ENCODE measurements at regions not wholly inside any gene's neighbourhood (a gene's known extent, or its start where the extent isn't known, plus 50 kb on each side); places are given as distances from the start of the nearest gene placed in this dataset.

DNA sequence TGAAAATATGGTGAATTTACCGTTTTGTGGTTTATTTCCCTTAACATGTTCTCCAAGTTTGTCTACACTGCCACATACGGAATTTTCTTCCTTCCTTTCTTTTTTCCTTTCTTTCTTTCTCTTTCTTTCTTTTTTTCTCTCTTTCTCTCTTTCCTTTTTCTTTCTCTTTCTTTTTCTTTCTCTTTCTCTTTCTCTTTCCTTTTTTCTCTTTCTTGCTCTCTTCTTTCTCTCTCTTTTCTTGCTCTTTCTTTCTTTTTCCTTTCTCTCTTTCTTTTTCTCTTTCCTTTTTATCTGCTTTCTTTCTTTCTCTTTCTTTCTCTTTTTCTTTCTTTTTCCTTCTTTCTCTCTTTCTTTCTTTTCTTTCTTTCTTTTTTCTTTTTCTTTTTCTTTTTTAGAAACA is 1962.3 kb upstream of the PCDH20 start:
- Histone ChIP-seq H3K27ac (no peak overlapping the region), H3K4me1 (ENCODE audit: low read depth) (no peaks in the 10 kb centered on the region), H3K27me3 (no peaks in the 10 kb centered on the region), H3K4me3 (no peak overlapping the region), H3K36me3 (no peaks in the 10 kb centered on the region), H3K9me3 (ENCODE audit: low read depth) (no peaks in the 10 kb centered on the region)
- no peak for DNase-seq (ENCODE audit: low read depth in 1 of 2, low spot score in 1 of 2)
- TF ChIP-seq, protein P1, sequence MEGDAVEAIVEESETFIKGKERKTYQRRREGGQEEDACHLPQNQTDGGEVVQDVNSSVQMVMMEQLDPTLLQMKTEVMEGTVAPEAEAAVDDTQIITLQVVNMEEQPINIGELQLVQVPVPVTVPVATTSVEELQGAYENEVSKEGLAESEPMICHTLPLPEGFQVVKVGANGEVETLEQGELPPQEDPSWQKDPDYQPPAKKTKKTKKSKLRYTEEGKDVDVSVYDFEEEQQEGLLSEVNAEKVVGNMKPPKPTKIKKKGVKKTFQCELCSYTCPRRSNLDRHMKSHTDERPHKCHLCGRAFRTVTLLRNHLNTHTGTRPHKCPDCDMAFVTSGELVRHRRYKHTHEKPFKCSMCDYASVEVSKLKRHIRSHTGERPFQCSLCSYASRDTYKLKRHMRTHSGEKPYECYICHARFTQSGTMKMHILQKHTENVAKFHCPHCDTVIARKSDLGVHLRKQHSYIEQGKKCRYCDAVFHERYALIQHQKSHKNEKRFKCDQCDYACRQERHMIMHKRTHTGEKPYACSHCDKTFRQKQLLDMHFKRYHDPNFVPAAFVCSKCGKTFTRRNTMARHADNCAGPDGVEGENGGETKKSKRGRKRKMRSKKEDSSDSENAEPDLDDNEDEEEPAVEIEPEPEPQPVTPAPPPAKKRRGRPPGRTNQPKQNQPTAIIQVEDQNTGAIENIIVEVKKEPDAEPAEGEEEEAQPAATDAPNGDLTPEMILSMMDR (IDR thresholded peaks at IDR 0.05; ENCODE audit: low read depth, low read length): no peak

DNA sequence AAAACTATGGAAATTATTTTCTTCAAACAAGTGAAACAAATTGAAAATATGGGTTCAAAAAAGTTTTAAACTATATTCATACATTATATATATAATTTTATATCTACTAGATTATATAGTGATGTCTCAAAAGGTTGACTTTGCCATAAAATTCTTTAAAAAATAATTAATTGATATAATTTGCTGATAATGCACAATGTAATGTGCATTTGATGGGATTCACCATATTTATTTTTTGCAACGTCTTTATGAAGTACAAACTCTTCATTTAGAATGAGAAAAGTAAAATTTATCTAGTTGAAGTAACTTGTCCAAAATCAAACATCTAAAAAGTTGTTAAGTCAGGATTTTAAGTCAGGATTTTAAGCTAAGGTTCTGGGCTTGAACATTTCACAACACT is 1954.5 kb upstream of the PCDH20 start:
- TF ChIP-seq, protein P1 (IDR thresholded peaks at IDR 0.05; ENCODE audit: low read depth, low read length): no peak
- Histone ChIP-seq H3K4me1 (ENCODE audit: low read depth) (no peaks in the 10 kb centered on the region), H3K9me3 (ENCODE audit: low read depth) (no peaks in the 10 kb centered on the region), H3K36me3 (no peaks in the 10 kb centered on the region), H3K4me3 (no peak overlapping the region), H3K27ac (no peak overlapping the region), H3K27me3 (no peaks in the 10 kb centered on the region)
- DNase-seq (ENCODE audit: low read depth in 1 of 2, low spot score in 1 of 2): no peak

DNA sequence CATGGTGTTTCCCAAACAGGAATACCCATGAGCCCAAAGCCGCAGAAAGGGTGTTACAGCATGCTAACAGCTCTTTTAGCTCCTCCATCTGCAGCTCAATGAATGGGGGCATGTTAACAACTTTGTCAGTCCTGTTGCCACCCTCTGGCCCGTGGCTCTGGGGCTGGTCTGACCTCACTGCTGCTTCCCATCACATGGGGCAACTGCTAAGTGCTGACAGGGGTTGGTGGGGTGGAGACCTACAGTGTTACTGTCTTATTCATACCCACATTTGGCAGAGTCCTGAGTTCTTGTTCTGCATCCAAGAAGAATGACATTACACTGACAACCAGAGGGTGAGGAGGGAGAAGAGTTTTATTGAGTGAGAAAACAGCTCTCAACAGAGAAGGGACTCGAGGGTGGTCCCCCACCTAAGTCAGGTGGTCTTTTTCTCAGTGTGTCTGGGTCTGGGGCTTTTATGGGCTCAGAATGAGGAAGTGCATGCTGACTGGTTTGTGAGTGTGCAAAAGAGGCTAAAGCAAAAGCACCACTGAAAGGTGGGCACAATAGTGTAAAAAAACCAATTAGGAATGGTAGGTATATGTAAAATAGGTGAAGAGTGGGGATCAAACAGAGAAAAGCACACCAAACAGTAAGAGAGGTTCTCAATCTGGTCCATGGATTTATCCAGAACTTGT is 1952.0 kb upstream of the PCDH20 start:
- TF ChIP-seq, protein P1 (IDR thresholded peaks at IDR 0.05; ENCODE audit: low read depth, low read length): no peak
- no peak overlapping the region for H3K4me3 ChIP-seq

DNA sequence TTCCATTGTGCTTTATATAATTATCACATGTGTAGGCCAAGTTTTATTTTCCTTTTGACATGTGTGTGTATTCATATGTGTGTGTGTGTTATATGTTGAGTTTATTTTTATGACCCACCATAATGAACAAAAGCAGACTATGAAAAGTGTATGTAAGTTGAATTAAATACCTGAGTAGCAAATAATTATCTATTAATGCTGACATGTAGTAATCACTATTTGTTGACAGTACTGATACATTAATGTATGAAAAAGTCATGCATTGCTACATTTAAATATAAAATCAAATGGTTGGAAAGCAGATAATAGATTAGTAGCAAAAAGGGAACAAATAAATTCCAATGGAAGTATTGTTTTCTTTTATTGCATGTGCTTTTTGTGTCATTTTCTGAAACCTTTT is 1948.5 kb upstream of the PCDH20 start:
- no peak overlapping the region for H3K27ac ChIP-seq
- no peak overlapping the region for H3K4me3 ChIP-seq
- H3K4me1 ChIP-seq (ENCODE audit: low read depth): no peaks in the 10 kb centered on the region
- H3K36me3 ChIP-seq: no peaks in the 10 kb centered on the region
- no peak for DNase-seq (ENCODE audit: low read depth in 1 of 2, low spot score in 1 of 2)
- TF ChIP-seq, protein P1 (IDR thresholded peaks at IDR 0.05; ENCODE audit: low read depth, low read length): no peak
- H3K9me3 ChIP-seq (ENCODE audit: low read depth): no peaks in the 10 kb centered on the region
- no peaks in the 10 kb centered on the region for H3K27me3 ChIP-seq

More for the DNA sequence above, 1952.0 kb upstream of the PCDH20 start:
- no peak for DNase-seq (ENCODE audit: low read depth in 1 of 2, low spot score in 1 of 2)
- H3K4me1 ChIP-seq (ENCODE audit: low read depth): no peaks in the 10 kb centered on the region
- no peaks in the 10 kb centered on the region for H3K36me3 ChIP-seq
- no peaks in the 10 kb centered on the region for H3K9me3 ChIP-seq (ENCODE audit: low read depth)
- H3K27me3 ChIP-seq: no peaks in the 10 kb centered on the region
- no peak overlapping the region for H3K27ac ChIP-seq

DNA sequence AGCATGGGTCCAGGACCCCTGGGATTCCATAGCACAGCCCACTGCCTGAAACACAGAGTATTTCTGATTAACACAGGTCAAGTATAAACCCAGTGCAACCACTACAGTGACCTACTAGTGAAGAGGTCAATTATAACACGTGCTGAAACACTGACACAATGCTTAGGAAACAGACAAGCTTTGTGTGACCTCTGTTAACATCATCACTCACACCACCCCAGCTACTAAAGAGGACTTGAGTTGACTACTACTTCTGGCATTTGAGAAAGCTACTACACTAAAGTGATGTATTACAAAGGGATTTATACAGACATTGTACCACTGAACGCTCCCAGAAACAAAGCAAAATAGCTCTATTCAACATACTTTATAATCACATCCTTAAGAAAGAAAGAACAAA is 1935.9 kb upstream of the PCDH20 start:
- H3K27me3 ChIP-seq: no peaks in the 10 kb centered on the region
- no peaks in the 10 kb centered on the region for H3K9me3 ChIP-seq (ENCODE audit: low read depth)
- no peak for DNase-seq (ENCODE audit: low read depth in 1 of 2, low spot score in 1 of 2)
- no peak overlapping the region for H3K4me3 ChIP-seq
- TF ChIP-seq, protein P1 (IDR thresholded peaks at IDR 0.05; ENCODE audit: low read depth, low read length): no peak
- no peak overlapping the region for H3K27ac ChIP-seq
- no peaks in the 10 kb centered on the region for H3K4me1 ChIP-seq (ENCODE audit: low read depth)
- H3K36me3 ChIP-seq: no peaks in the 10 kb centered on the region
